GM19328 (cell line): ENCODE measurements at regions not wholly inside any gene's neighbourhood (a gene's known extent, or its start where the extent isn't known, plus 50 kb on each side); places are given as distances from the start of the nearest gene placed in this dataset.
"Not testable (repeated sequence)": the region's sequence is repeated elsewhere in the genome, so short reads cannot be mapped to it uniquely, and the experiment has no call there.

Experiments
- ATAC-seq: cut with Tn5 transposase; IDR thresholded peaks from one replicate; pipeline ENCODE4 v1.9.1; 2021; ENCODE audit warnings: mild to moderate bottlenecking, moderate library complexity; ENCODE audit not compliant: unreplicated experiment

DNA sequence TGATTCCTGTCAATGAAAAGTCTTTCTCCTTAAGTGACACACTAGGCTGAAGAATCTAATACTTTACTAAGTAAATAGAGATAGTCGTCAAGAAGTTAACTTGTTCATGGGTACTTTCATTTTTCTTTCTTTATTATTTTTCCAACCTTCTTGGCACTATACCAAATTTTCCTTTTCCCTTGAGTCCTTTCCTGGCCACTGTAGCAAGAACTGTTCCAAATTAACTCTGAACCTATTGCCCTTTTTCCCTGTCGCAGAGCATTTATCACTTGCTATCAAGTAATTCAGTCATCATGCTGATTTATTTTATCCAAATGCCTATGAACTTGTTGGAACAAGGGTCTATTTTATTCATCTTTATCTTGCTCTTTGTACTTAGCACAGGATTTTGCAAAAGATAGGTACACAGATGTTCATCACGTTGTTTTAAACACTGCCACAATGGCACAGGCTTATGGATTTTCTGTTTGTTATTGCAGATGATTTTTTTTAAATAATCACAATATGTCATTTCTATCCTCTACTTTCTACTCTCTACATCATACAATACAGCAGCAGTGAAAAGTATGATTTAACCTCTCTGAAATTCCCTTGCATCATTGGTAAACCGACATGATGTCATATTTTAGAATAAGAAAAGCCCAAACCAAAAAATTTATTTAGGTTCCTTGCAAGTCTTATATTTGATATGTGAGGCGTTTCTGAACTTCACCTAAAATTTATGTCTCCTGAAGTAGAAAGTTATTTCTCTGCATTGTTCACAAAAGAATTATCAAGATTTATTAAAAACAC lies 2352.3 kb downstream of the PCDH7 start:
- ATAC-seq = no peak

- no peak for ATAC-seq
Measured at GRCh38 chr4:33073811-33074210, 2353.6 kb downstream of the PCDH7 start.

- ATAC-seq = no peak
Measured at GRCh38 chr4:33078145-33078544, 2358.0 kb downstream of the PCDH7 start.

- no peak for ATAC-seq
Measured at GRCh38 chr4:33080275-33080674, 2360.1 kb downstream of the PCDH7 start.

DNA sequence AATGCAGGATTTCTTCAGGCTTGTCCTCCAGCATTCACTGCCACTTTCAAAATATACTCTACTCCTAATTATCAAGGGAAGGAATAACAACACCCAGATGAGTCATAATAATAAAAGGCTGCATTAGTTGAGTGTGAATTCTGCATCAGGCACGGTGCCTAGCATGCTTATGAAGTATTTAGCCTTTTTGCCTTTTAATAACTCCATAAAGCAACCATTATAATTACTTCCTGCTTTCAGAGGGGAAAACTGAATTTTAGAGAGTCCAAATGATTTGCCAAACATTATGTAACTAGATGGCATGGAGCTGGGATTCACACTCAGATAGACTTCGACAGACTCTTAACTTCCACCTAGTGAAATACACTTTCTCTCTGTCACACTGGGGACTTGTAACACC lies 2365.5 kb downstream of the PCDH7 start:
- no peak for ATAC-seq

DNA sequence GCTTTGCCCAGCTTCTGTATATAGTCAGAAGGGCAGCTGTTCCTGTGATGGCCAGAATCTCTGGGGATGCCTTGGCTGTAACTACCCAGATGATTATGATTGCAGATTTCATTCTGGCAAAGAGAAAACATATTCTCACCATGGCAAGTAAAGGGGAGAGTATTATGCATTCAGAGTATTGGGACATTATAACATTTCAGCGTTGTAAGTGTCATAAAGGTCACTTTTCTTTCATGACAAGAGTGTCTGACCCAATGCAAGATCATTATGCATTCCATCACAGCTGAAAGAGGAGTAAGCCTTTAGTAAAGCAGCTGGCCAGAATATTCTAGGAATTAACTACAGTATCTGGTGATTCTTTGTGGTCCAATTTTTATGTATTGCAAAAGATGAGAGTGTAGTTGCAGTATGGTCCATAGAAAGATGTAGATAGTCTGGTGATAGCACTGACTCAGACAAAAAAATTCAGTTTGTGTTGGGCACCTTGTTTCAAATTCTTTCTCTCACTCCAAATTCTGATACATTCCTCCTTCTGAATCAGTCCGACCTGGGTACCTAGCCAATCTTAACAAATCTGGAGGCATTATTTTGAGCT lies 2366.3 kb downstream of the PCDH7 start:
- no peak for ATAC-seq

- ATAC-seq = no peak
Measured at GRCh38 chr4:33088713-33089112, 2368.5 kb downstream of the PCDH7 start.

- no peak for ATAC-seq
Measured at GRCh38 chr4:33090910-33091309, 2370.7 kb downstream of the PCDH7 start.

GRCh38 chr4:33091961-33092360 lies 2371.8 kb downstream of the PCDH7 start:
- no peak for ATAC-seq

DNA sequence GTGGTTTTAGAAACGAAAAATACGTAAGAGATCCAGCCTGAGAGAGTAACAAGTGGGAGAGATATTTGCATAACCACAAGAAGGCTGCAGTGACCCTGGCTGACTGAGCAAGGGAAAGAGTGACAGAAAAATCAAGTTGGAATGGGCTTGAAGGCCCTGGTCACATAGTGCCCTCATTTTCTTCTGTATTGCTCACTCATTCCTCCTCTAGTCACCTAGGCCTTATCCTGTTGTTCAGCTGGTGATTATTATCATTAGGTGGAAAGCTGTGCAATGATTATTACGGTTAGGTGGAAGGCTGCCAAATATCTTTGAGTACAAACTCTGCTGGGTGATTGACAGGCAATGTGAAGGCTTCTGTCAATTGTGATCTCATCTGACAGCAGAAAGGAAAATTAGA lies 2384.1 kb downstream of the PCDH7 start:
- peak; percentile 77 for ATAC-seq

- ATAC-seq = no peak
Measured at GRCh38 chr4:33107814-33108213, 2387.6 kb downstream of the PCDH7 start.

DNA sequence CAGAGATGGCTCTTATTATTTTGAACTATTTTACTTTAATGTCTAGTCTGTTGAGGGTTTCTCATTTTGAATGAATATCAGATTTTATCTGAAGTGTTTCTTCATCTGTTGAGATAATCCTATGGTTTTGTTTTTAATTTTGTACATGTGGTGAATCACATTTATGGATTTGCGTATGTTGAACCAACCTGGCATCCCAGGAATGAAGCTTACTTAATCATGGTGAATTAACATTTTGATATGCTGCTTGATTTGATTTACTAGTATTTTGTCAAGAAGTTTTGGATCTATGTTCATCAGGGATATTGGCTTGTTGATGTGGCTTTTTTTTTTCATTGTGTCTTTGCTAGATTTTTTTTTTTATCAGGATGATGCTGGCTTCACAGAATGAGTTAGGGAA lies 2390.9 kb downstream of the PCDH7 start:
- no peak for ATAC-seq

GRCh38 chr4:33116871-33117270 lies 2396.7 kb downstream of the PCDH7 start:
- no peak for ATAC-seq

- ATAC-seq = no peak
Measured at GRCh38 chr4:33126002-33126401, 2405.8 kb downstream of the PCDH7 start.

- ATAC-seq = not testable (repeated sequence)
Measured at GRCh38 chr4:33130662-33131061, 2410.5 kb downstream of the PCDH7 start.

DNA sequence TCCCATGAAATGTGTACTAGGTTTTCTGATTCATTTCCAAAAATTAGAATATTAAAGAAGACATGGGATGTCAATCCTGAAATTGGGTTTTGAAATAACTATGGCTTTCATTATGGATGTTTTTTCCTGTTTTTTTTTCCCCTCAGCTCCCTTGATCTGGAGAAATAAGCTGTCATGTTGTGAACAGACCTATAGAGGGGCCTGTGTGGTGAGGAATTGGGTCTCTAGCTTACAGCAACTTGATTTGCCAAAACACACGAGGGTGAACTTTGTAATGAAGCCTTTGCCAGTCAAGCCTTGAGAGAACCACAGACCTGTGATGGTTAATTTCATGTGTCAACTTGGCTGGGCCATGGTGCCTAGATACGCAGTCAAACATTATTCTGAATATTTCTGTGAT lies 2413.6 kb downstream of the PCDH7 start:
- no peak for ATAC-seq

DNA sequence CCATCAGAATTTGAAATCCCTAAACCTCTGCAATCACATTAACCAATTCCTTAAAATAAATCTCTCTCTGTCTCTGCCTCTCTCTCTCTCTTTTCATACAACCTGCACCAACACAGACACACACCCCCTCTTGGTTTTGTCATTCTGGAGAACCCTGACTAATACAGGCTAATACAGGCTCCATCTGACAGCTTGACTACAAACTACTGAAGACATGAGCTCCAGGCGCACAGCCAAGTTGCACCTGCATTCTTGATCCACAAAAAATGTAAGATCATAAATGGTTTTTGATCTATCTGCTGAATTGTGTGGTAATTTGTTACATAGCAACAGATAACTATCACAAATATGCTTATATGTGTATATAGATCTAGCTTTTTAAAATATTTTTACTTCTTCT lies 2414.2 kb downstream of the PCDH7 start:
- no peak for ATAC-seq

DNA sequence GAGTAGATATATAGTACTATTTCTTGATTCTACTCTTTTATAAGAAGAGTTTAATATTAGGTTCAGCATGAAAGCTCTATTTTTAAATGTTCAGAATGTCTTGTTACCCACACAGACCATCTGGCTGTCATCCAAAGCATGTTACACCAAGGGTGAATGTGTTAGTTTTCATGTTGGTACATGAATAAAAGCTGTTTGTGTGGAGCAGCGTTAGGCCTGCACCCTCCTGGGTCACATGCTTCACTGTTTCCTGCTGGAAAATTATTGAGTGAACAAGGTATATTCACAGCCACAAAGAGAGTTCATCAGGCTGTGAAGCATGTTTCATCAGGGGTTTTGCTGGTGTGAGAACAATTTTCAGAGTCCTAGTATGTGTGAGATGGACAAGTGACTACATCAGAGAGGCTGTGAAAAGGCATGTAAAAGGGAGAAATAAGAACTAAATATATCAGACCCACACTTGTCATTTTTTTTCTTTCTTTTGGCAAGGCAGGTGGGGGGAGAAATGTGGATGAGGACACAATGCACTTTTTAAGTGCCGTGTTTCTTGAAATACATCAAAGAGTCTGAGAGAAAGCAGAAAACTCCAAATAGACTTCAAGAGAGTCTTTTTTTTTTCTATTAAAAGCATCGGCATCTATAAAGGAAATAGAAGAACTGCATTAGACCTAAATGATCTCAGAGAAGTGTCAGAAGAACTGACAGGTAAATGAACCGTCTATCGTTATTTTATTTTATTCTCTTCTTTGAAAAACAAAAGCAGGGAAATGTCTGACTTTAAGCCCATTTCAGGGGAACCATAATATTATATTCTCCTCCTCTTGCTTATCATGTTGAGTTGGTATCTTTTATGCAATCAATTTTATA lies 2429.7 kb downstream of the PCDH7 start:
- ATAC-seq = no peak

DNA sequence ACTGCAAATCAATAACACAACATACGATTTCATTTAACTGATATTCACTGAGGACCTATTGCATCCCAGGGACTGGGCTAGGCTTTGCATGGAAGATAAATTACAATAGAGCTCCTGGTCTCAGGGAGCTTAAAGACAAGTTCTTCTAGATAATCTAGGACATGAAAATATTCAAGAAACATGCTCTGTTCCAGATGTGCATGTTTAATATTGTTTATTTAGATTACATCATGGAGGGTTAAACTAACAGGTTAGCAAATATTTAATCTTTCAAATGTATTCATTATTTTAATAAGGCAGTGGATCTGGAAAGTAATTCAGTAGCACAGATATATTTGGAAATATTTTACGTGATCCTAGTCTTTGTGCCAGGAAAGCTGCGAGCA lies 2430.3 kb downstream of the PCDH7 start:
- no peak for ATAC-seq

- ATAC-seq = no peak
Measured at GRCh38 chr4:33160126-33160525, 2440.0 kb downstream of the PCDH7 start.

GRCh38 chr4:33161202-33161601 lies 2441.0 kb downstream of the PCDH7 start:
- ATAC-seq = no peak

GRCh38 chr4:33162122-33162521 lies 2442.0 kb downstream of the PCDH7 start:
- no peak for ATAC-seq
